ENCODE measurements at regions not wholly inside any gene's neighbourhood (a gene's known extent, or its start where the extent isn't known, plus 50 kb on each side); places are given as distances from the start of the nearest gene placed in this dataset.
"Not testable (repeated sequence)": the region's sequence is repeated elsewhere in the genome, so short reads cannot be mapped to it uniquely, and the experiment has no call there.

GRCh38 chr10:42149027-42149700 lies 489.2 kb downstream of the ZNF33B start:
- POLR2A ChIA-PET: no interaction called here

GRCh38 chr10:42146165-42146564 lies 492.2 kb downstream of the ZNF33B start:
- POLR2A ChIA-PET; CTCF ChIA-PET; DNase-seq (ENCODE audit: extremely low spot score): not testable (repeated sequence)

More at GRCh38 chr10:42149027-42149700, 489.2 kb downstream of the ZNF33B start:
- CTCF ChIA-PET: no interaction called here
- no peak for TF ChIP-seq NFRKB (IDR thresholded peaks at IDR 0.05)
- no peak for TF ChIP-seq ARNT (IDR thresholded peaks at IDR 0.05)
- TF ChIP-seq SUZ12 (IDR thresholded peaks at IDR 0.05): no peak
- TF ChIP-seq ZNF384 (IDR thresholded peaks at IDR 0.05): no peak
- no peak for DNase-seq (ENCODE audit: extremely low spot score)

- CTCF ChIA-PET; DNase-seq (ENCODE audit: extremely low spot score); POLR2A ChIA-PET: not testable (repeated sequence)
These were observed 500.3 kb downstream of the ZNF33B start for GRCh38 chr10:42138023-42138422.

GRCh38 chr10:42113158-42113450 lies 525.3 kb downstream of the ZNF33B start:
- CTCF ChIA-PET: no interaction called here
- TF ChIP-seq SP1 (IDR thresholded peaks at IDR 0.05) (no peak), FOXM1 (IDR thresholded peaks at IDR 0.05; ENCODE audit: borderline replicate concordance) (no peak), ARNT (IDR thresholded peaks at IDR 0.05) (no peak), NFRKB (IDR thresholded peaks at IDR 0.05) (no peak), ELF4 (IDR thresholded peaks at IDR 0.05) (no peak), LEF1 (IDR thresholded peaks at IDR 0.05; ENCODE audit: borderline replicate concordance) (no peak), TARDBP (IDR thresholded peaks at IDR 0.05) (no peak), L3MBTL2 (conservative IDR thresholded peaks at IDR 0.05) (no peak), CTBP1 (IDR thresholded peaks at IDR 0.05; ENCODE audit: borderline replicate concordance) (no peak), FOXA1 (IDR thresholded peaks at IDR 0.05) (no peak)
- TF ChIP-seq, protein P1, sequence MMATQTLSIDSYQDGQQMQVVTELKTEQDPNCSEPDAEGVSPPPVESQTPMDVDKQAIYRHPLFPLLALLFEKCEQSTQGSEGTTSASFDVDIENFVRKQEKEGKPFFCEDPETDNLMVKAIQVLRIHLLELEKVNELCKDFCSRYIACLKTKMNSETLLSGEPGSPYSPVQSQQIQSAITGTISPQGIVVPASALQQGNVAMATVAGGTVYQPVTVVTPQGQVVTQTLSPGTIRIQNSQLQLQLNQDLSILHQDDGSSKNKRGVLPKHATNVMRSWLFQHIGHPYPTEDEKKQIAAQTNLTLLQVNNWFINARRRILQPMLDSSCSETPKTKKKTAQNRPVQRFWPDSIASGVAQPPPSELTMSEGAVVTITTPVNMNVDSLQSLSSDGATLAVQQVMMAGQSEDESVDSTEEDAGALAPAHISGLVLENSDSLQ (IDR thresholded peaks at IDR 0.05): no peak

DNA sequence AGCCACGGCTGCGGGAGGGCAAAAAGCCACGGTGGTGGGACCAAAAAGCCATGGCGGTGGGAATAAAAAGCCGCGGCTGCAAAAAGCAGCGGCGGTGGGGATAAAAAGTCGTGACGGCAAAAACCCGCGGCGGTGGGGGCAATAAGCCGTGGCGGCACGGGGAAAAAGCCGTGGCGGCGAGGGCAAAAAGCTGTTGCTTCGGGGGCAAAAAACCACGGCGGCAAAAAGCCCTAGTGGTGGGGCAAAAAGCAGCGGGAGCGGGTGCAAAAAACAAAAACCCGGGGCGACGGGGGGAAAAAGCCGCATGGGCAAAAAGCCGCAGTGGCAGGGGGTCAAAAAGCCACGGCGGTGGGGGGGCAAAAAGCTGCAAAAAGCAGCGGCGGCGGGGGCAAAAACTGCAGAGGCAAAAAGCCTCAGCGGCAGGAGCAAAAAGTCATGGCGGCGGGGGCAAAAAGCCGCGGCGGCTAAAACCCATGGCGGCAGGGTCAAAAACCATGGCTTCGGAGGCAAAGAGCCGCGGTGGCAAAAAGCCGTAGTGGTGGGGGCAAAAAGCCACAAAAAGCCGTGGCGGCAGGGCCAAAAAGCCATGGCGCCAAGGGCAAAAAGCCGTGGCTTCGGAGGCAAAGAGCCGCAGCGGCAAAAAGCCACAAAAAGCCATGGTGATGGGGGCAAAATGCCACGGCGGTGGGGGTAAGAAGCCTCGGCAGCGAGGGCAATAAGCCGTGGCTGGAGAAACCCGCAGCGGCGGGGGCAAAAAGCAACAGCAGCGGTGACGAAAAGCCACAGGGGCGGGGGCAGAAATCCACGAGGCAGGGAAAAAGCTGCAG lies 525.8 kb downstream of the ZNF33B start:
- ChIA-PET POLR2A (no interaction called here), CTCF (no interaction called here)
- TF ChIP-seq NFRKB (IDR thresholded peaks at IDR 0.05) (no peak), L3MBTL2 (conservative IDR thresholded peaks at IDR 0.05) (no peak), ELF4 (IDR thresholded peaks at IDR 0.05) (no peak), FOXA1 (IDR thresholded peaks at IDR 0.05) (no peak), ARNT (IDR thresholded peaks at IDR 0.05) (no peak), ZNF384 (IDR thresholded peaks at IDR 0.05) (no peak)
- no peak for DNase-seq (ENCODE audit: extremely low spot score)

More at GRCh38 chr10:42113158-42113450, 525.3 kb downstream of the ZNF33B start:
- no peak for DNase-seq (ENCODE audit: extremely low spot score)
- POLR2A ChIA-PET: no interaction called here

- ChIA-PET POLR2A (no interaction called here), CTCF (no interaction called here)
- TF ChIP-seq HDGF (IDR thresholded peaks at IDR 0.05; ENCODE audit: borderline replicate concordance) (no peak), ELF4 (IDR thresholded peaks at IDR 0.05) (no peak), FOXM1 (IDR thresholded peaks at IDR 0.05; ENCODE audit: borderline replicate concordance) (no peak), LEF1 (IDR thresholded peaks at IDR 0.05; ENCODE audit: borderline replicate concordance) (no peak)
- TF ChIP-seq, protein P1 (IDR thresholded peaks at IDR 0.05): no peak
- no peak for DNase-seq (ENCODE audit: extremely low spot score)
These were observed 526.6 kb downstream of the ZNF33B start for GRCh38 chr10:42111661-42112330.

GRCh38 chr10:42111076-42111475 lies 527.3 kb downstream of the ZNF33B start:
- DNase-seq (ENCODE audit: extremely low spot score): no peak
- CTCF ChIA-PET: no interaction called here
- TF ChIP-seq HDGF (IDR thresholded peaks at IDR 0.05; ENCODE audit: borderline replicate concordance) (no peak), SUZ12 (IDR thresholded peaks at IDR 0.05) (no peak), NFRKB (IDR thresholded peaks at IDR 0.05) (no peak)

More at GRCh38 chr10:42111076-42111475, 527.3 kb downstream of the ZNF33B start:
- POLR2A ChIA-PET: no interaction called here
